ENCODE measurements at regions not wholly inside any gene's neighbourhood (a gene's known extent, or its start where the extent isn't known, plus 50 kb on each side); places are given as distances from the start of the nearest gene placed in this dataset.

- Mint-ChIP-seq H3K4me3 (no peak overlapping the region), H3K27ac (peak overlapping the region; percentile 75), H3K9me3 (peaks cover 1% of the 10 kb centered on the region), H3K27me3 (ENCODE audit: low read depth) (no peaks in the 10 kb centered on the region), H3K36me3 (ENCODE audit: low read depth) (no peaks in the 10 kb centered on the region), H3K4me1 (ENCODE audit: low read depth) (peaks cover 5% of the 10 kb centered on the region)
- CTCF ChIA-PET = interaction anchor here (1.0 kb wide), 1 partner anchor 23 kb away, joined by 3 read pairs; no protein-coding TSS in a partner anchor
- intact Hi-C loops (cut with micrococcal nuclease) = no loop called here
- DNase-seq = peak; percentile 53
These were observed 172.8 kb downstream of the ERCC6L2 start for GRCh38 chr9:96048104-96048955.

GRCh38 chr9:96047741-96048103 lies 172.2 kb downstream of the ERCC6L2 start:
- CTCF ChIA-PET = no interaction called here

GRCh38 chr9:96047116-96047639 lies 171.7 kb downstream of the ERCC6L2 start:
- Mint-ChIP-seq H3K36me3 (ENCODE audit: low read depth) (no peaks in the 10 kb centered on the region), H3K4me3 (no peak overlapping the region), H3K27me3 (ENCODE audit: low read depth) (no peaks in the 10 kb centered on the region), H3K9me3 (peaks cover 1% of the 10 kb centered on the region), H3K4me1 (ENCODE audit: low read depth) (peaks cover 5% of the 10 kb centered on the region), H3K27ac (no peak overlapping the region)
- CTCF ChIA-PET = no interaction called here
- no peak for DNase-seq
- intact Hi-C loops (cut with micrococcal nuclease) = no loop called here

More at GRCh38 chr9:96047741-96048103, 172.2 kb downstream of the ERCC6L2 start:
- intact Hi-C loops (cut with micrococcal nuclease) = no loop called here
- Mint-ChIP-seq H3K4me1 (ENCODE audit: low read depth) (peaks cover 5% of the 10 kb centered on the region), H3K36me3 (ENCODE audit: low read depth) (no peaks in the 10 kb centered on the region), H3K4me3 (no peak overlapping the region), H3K9me3 (peaks cover 1% of the 10 kb centered on the region), H3K27ac (peak overlapping the region; percentile 75), H3K27me3 (ENCODE audit: low read depth) (no peaks in the 10 kb centered on the region)
- DNase-seq = no peak

- DNase-seq = no peak
- Mint-ChIP-seq H3K27me3 (ENCODE audit: low read depth) (no peaks in the 10 kb centered on the region), H3K4me3 (no peak overlapping the region), H3K4me1 (ENCODE audit: low read depth) (peaks cover 5% of the 10 kb centered on the region), H3K36me3 (ENCODE audit: low read depth) (no peaks in the 10 kb centered on the region), H3K27ac (no peak overlapping the region), H3K9me3 (no peaks in the 10 kb centered on the region)
- intact Hi-C loops (cut with micrococcal nuclease) = no loop called here
- CTCF ChIA-PET = no interaction called here
These were observed 170.3 kb downstream of the ERCC6L2 start for GRCh38 chr9:96045811-96046210.

- no peaks in the 10 kb centered on the region for H3K36me3 Mint-ChIP-seq (ENCODE audit: low read depth)
- no peak overlapping the region for H3K4me3 Mint-ChIP-seq
- H3K27me3 Mint-ChIP-seq (ENCODE audit: low read depth) = no peaks in the 10 kb centered on the region
- no peak overlapping the region for H3K27ac Mint-ChIP-seq
- H3K4me1 Mint-ChIP-seq (ENCODE audit: low read depth) = peaks cover 5% of the 10 kb centered on the region
- no peak for DNase-seq
- CTCF ChIA-PET = no interaction called here
- intact Hi-C loops (cut with micrococcal nuclease) = no loop called here
- peaks cover 2% of the 10 kb centered on the region for H3K9me3 Mint-ChIP-seq
These were observed 168.9 kb downstream of the ERCC6L2 start for GRCh38 chr9:96044401-96044800.

- CTCF ChIA-PET = no interaction called here
- Mint-ChIP-seq H3K27me3 (ENCODE audit: low read depth) (no peaks in the 10 kb centered on the region), H3K36me3 (ENCODE audit: low read depth) (peaks cover 11% of the 10 kb centered on the region), H3K27ac (no peak overlapping the region), H3K4me3 (no peak overlapping the region), H3K4me1 (ENCODE audit: low read depth) (no peaks in the 10 kb centered on the region), H3K9me3 (peaks cover 26% of the 10 kb centered on the region)
- intact Hi-C loops (cut with micrococcal nuclease) = no loop called here
- DNase-seq = no peak
These were observed 165.3 kb downstream of the ERCC6L2 start for GRCh38 chr9:96040591-96041461.

GRCh38 chr9:96038914-96039313 lies 163.4 kb downstream of the ERCC6L2 start:
- CTCF ChIA-PET = no interaction called here
- no peak for DNase-seq
- peaks cover 11% of the 10 kb centered on the region for H3K36me3 Mint-ChIP-seq (ENCODE audit: low read depth)
- H3K9me3 Mint-ChIP-seq = peaks cover 30% of the 10 kb centered on the region
- no peaks in the 10 kb centered on the region for H3K4me1 Mint-ChIP-seq (ENCODE audit: low read depth)
- intact Hi-C loops (cut with micrococcal nuclease) = no loop called here
- no peak overlapping the region for H3K4me3 Mint-ChIP-seq
- H3K27ac Mint-ChIP-seq = no peak overlapping the region
- H3K27me3 Mint-ChIP-seq (ENCODE audit: low read depth) = no peaks in the 10 kb centered on the region

- Mint-ChIP-seq H3K27ac (no peak overlapping the region), H3K36me3 (ENCODE audit: low read depth) (peaks cover 11% of the 10 kb centered on the region), H3K4me3 (no peak overlapping the region), H3K27me3 (ENCODE audit: low read depth) (no peaks in the 10 kb centered on the region), H3K9me3 (peaks cover 30% of the 10 kb centered on the region), H3K4me1 (ENCODE audit: low read depth) (no peaks in the 10 kb centered on the region)
- intact Hi-C loops (cut with micrococcal nuclease) = no loop called here
- no peak for DNase-seq
- CTCF ChIA-PET = no interaction called here
These were observed 162.8 kb downstream of the ERCC6L2 start for GRCh38 chr9:96038271-96038670.

GRCh38 chr9:96034553-96035122 lies 159.1 kb downstream of the ERCC6L2 start:
- H3K36me3 Mint-ChIP-seq (ENCODE audit: low read depth) = peaks cover 11% of the 10 kb centered on the region
- H3K4me3 Mint-ChIP-seq = no peak overlapping the region
- no peaks in the 10 kb centered on the region for H3K4me1 Mint-ChIP-seq (ENCODE audit: low read depth)
- no peak overlapping the region for H3K27ac Mint-ChIP-seq
- peaks cover 27% of the 10 kb centered on the region for H3K9me3 Mint-ChIP-seq
- CTCF ChIA-PET = no interaction called here
- H3K27me3 Mint-ChIP-seq (ENCODE audit: low read depth) = no peaks in the 10 kb centered on the region
- no peak for DNase-seq
- intact Hi-C loops (cut with micrococcal nuclease) = no loop called here

- peaks cover 6% of the 10 kb centered on the region for H3K36me3 Mint-ChIP-seq (ENCODE audit: low read depth)
- H3K27me3 Mint-ChIP-seq (ENCODE audit: low read depth) = no peaks in the 10 kb centered on the region
- H3K27ac Mint-ChIP-seq = no peak overlapping the region
- CTCF ChIA-PET = no interaction called here
- no peak overlapping the region for H3K4me3 Mint-ChIP-seq
- DNase-seq = no peak
- H3K4me1 Mint-ChIP-seq (ENCODE audit: low read depth) = no peaks in the 10 kb centered on the region
- intact Hi-C loops (cut with micrococcal nuclease) = no loop called here
- H3K9me3 Mint-ChIP-seq = peaks cover 22% of the 10 kb centered on the region
These were observed 158.4 kb downstream of the ERCC6L2 start for GRCh38 chr9:96033896-96034295.

GRCh38 chr9:96031916-96032534 lies 156.5 kb downstream of the ERCC6L2 start:
- intact Hi-C loops (cut with micrococcal nuclease) = no loop called here
- CTCF ChIA-PET = no interaction called here
- Mint-ChIP-seq H3K4me1 (ENCODE audit: low read depth) (peaks cover 9% of the 10 kb centered on the region), H3K4me3 (no peak overlapping the region), H3K9me3 (peaks cover 8% of the 10 kb centered on the region), H3K36me3 (ENCODE audit: low read depth) (no peaks in the 10 kb centered on the region), H3K27ac (no peak overlapping the region), H3K27me3 (ENCODE audit: low read depth) (peaks cover 11% of the 10 kb centered on the region)
- no peak for DNase-seq

- no peak for DNase-seq
- Mint-ChIP-seq H3K27ac (no peak overlapping the region), H3K36me3 (ENCODE audit: low read depth) (peaks cover 3% of the 10 kb centered on the region), H3K4me1 (ENCODE audit: low read depth) (peaks cover 15% of the 10 kb centered on the region), H3K27me3 (ENCODE audit: low read depth) (peaks cover 16% of the 10 kb centered on the region), H3K9me3 (peaks cover 7% of the 10 kb centered on the region), H3K4me3 (no peak overlapping the region)
- intact Hi-C loops (cut with micrococcal nuclease) = no loop called here
- CTCF ChIA-PET = no interaction called here
These were observed 155.9 kb downstream of the ERCC6L2 start for GRCh38 chr9:96031366-96031824.

Data from activated naive CD4-positive, alpha-beta T cell treated with anti-CD3 and anti-CD28 coated beads for 36 hours (primary cell).